ENCODE measurements at regions not wholly inside any gene's neighbourhood (a gene's known extent, or its start where the extent isn't known, plus 50 kb on each side); places are given as distances from the start of the nearest gene placed in this dataset.

- POLR2A ChIA-PET (ENCODE audit: partially characterized antibody) = interaction anchor here (0.6 to 1.5 kb wide), 2 partner anchors 10 to 665 kb away, joined by 3 to 4 read pairs; no protein-coding TSS in a partner anchor
- CTCF ChIA-PET (ENCODE audit: partially characterized antibody) = no interaction called here
- Histone ChIP-seq H3K14ac (ENCODE audit: insufficient read length) (no peak overlapping the region), H3K4me1 (replicated peaks in 1 of 4; ENCODE audit: control insufficient read depth in 3 of 4, insufficient read depth in 4 of 4, low read length in 3 of 4) (peaks cover 0 to 9% (median 4%) of the 10 kb centered on the region in 4 experiments; a peak in 4 of 7 replicates), H3K4me3 (ENCODE audit: extremely low read depth in 1 of 4, insufficient read depth in 2 of 4, low read depth in 3 of 4, low read length in 4 of 4) (no peak overlapping the region), H3K79me2 (ENCODE audit: control insufficient read depth in 1 of 2, insufficient read depth in 2 of 2, low read length in 2 of 2) (peaks cover 0 to 12% of the 10 kb centered on the region in 2 experiments; a peak in 2 of 4 replicates), H2BK20ac (ENCODE audit: low read length) (no peak overlapping the region), H3K79me1 (ENCODE audit: low read depth, low read length) (no peaks in the 10 kb centered on the region), H2BK5ac (ENCODE audit: low read depth, low read length) (no peak overlapping the region; the same call in 1 of the 2 replicates), H2BK120ac (replicated peaks; ENCODE audit: low read depth, low read length) (no peak overlapping the region), H4K91ac (replicated peaks; ENCODE audit: insufficient read length, low read length) (no peak overlapping the region), H3K27ac (ENCODE audit: low read depth, low read length) (no peak overlapping the region), H3K23me2 (ENCODE audit: low read depth, low read length) (no peaks in the 10 kb centered on the region), H3K4me2 (ENCODE audit: insufficient read depth in 1 of 2, low read depth in 2 of 2, low read length in 2 of 2) (no peak overlapping the region), H3K36me3 (ENCODE audit: control insufficient read depth in 2 of 4, insufficient read depth in 4 of 4, low read length in 3 of 4) (peaks cover 0 to 37% (median 6%) of the 10 kb centered on the region in 4 experiments; a peak in 4 of 8 replicates), H3K9ac (replicated peaks in 1 of 4; ENCODE audit: extremely low read depth in 1 of 4, low read depth in 3 of 4, low read length in 3 of 4) (no peak overlapping the region; a peak in 1 of 7 replicates), H2BK12ac (ENCODE audit: low read depth, low read length) (no peak overlapping the region), H3K4ac (replicated peaks; ENCODE audit: insufficient read length, low read depth, low read length) (no peak overlapping the region), H3K18ac (ENCODE audit: extremely low read depth, low read length) (no peak overlapping the region), H4K8ac (ENCODE audit: extremely low read depth, insufficient read depth, low read length) (no peak overlapping the region), H3K9me3 (ENCODE audit: insufficient read depth in 2 of 2, low read depth in 1 of 2, low read length in 1 of 2) (no peaks in the 10 kb centered on the region), H2AK5ac (ENCODE audit: low read depth, low read length) (no peak overlapping the region), H2AFZ (ENCODE audit: low read length) (no peak overlapping the region), H4K20me1 (replicated peaks in 1 of 2; ENCODE audit: control insufficient read depth in 1 of 2, insufficient read depth in 2 of 2, low read length in 2 of 2) (no peaks in the 10 kb centered on the region), H3K27me3 (replicated peaks in 1 of 4; ENCODE audit: control insufficient read depth in 3 of 4, extremely low read depth in 1 of 4, insufficient read depth in 3 of 4, low read length in 3 of 4) (no peaks in the 10 kb centered on the region), H2BK15ac (ENCODE audit: low read length) (no peak overlapping the region), H3K23ac (ENCODE audit: insufficient read length) (no peak overlapping the region), H3K56ac (replicated peaks; ENCODE audit: insufficient read length, low read depth, low read length) (no peak overlapping the region), H4K5ac (ENCODE audit: insufficient read length, low read depth, low read length) (no peak overlapping the region)
- TF ChIP-seq EZH2 (IDR thresholded peaks at IDR 0.05; ENCODE audit: low read depth, low read length, severe bottlenecking) (no peak), POLR2A (IDR thresholded peaks at IDR 0.05; ENCODE audit: control extremely low read depth in 1 of 2, low read depth in 2 of 2, low read length in 2 of 2) (peak in 1 of 2 experiments; percentile 65; a peak in 1 of 3 replicates), E2F6 (IDR thresholded peaks at IDR 0.05) (no peak), POLR2AphosphoS5 (IDR thresholded peaks at IDR 0.05; ENCODE audit: low read depth, low read length) (peak; percentile 63; the same call in 1 of the 2 replicates), TEAD4 (IDR thresholded peaks at IDR 0.05; ENCODE audit: low read depth, low read length) (no peak), SP2 (IDR thresholded peaks at IDR 0.05; ENCODE audit: low read length) (no peak)
- FAIRE-seq (no peak), DNase-seq (ENCODE audit: low read depth in 1 of 2, low spot score in 2 of 2) (no peak)
- 87% methylated on average over 4 of the region's 4 CpGs; no CpG with 5 or more reads in 1 of the 2 experiments for WGBS, 2 experiments (ENCODE audit: extremely low coverage in 1 of 2, insufficient coverage in 1 of 2, insufficient read length in 1 of 2, insufficient replicate concordance in 2 of 2, low coverage in 1 of 2, low lambda C conversion rate in 2 of 2, missing lambda C conversion rate in 1 of 2)
These were observed 532.1 kb upstream of the HTR2C start for GRCh38 chrX:114051667-114052315.
